Central memory CD8-positive, alpha-beta T cell (primary cell): ENCODE measurements at regions not wholly inside any gene's neighbourhood (a gene's known extent, or its start where the extent isn't known, plus 50 kb on each side); places are given as distances from the start of the nearest gene placed in this dataset.

Source experiments
- ATAC-seq: fragments of 150-1000 bp; cut with Tn5 transposase; replicated peaks from 2 replicates; pipeline ENCODE4 v1.10.0; 2022; ENCODE audit warnings: mild to moderate bottlenecking, moderate FRiP score, moderate number of reproducible peaks; ENCODE audit not compliant: poor library complexity, severe bottlenecking; ENCODE audit errors: extremely low read depth
- DNase-seq, 2 donors: peaks; one replicate each; pipeline ENCODE4 v3.0.0; 2021; ENCODE audit warnings: low spot score in 2 of 2
- H3K27ac Mint-ChIP-seq: one replicate; pipeline ENCODE4 v1.8.0; 2022; ENCODE audit warnings: low read depth, mild to moderate bottlenecking, moderate library complexity, mixed read lengths
- H3K27me3 Mint-ChIP-seq: one replicate; pipeline ENCODE4 v1.8.0; 2022; ENCODE audit warnings: mixed read lengths
- H3K36me3 Mint-ChIP-seq: one replicate; pipeline ENCODE4 v1.8.0; 2022; ENCODE audit warnings: mild to moderate bottlenecking, moderate library complexity, mixed read lengths; ENCODE audit not compliant: insufficient read depth
- H3K4me1 Mint-ChIP-seq: one replicate; pipeline ENCODE4 v1.8.0; 2022; ENCODE audit warnings: mixed read lengths
- H3K4me3 Mint-ChIP-seq: one replicate; pipeline ENCODE4 v1.8.0; 2022; ENCODE audit warnings: mild to moderate bottlenecking, moderate library complexity, mixed read lengths
- H3K9me3 Mint-ChIP-seq: one replicate; pipeline ENCODE4 v1.8.0; 2022; ENCODE audit warnings: mixed read lengths

- peaks cover 5% of the 10 kb centered on the region for H3K9me3 Mint-ChIP-seq
- DNase-seq (no peak), ATAC-seq (no peak)
- no peak overlapping the region for H3K4me3 Mint-ChIP-seq
- H3K4me1 Mint-ChIP-seq, result no peaks in the 10 kb centered on the region
- H3K27ac Mint-ChIP-seq, result no peak overlapping the region
- peaks cover 21% of the 10 kb centered on the region for H3K27me3 Mint-ChIP-seq
- H3K36me3 Mint-ChIP-seq, result no peaks in the 10 kb centered on the region
Measured at GRCh38 chr5:56335212-56335611, 102.1 kb upstream of the ANKRD55 start.

- no peaks in the 10 kb centered on the region for H3K9me3 Mint-ChIP-seq
- DNase-seq (no peak), ATAC-seq (no peak)
- peaks cover 16% of the 10 kb centered on the region for H3K27me3 Mint-ChIP-seq
- H3K36me3 Mint-ChIP-seq, result no peaks in the 10 kb centered on the region
- H3K27ac Mint-ChIP-seq, result no peak overlapping the region
- H3K4me1 Mint-ChIP-seq, result peaks cover 22% of the 10 kb centered on the region
- no peak overlapping the region for H3K4me3 Mint-ChIP-seq
Measured at GRCh38 chr5:56330806-56331205, 97.7 kb upstream of the ANKRD55 start.

GRCh38 chr5:56330167-56330566 lies 97.0 kb upstream of the ANKRD55 start:
- H3K27ac Mint-ChIP-seq, result no peak overlapping the region

GRCh38 chr5:56329652-56330051 lies 96.5 kb upstream of the ANKRD55 start:
- no peak for ATAC-seq
- H3K4me3 Mint-ChIP-seq, result no peak overlapping the region

More at GRCh38 chr5:56330167-56330566, 97.0 kb upstream of the ANKRD55 start:
- no peaks in the 10 kb centered on the region for H3K36me3 Mint-ChIP-seq
- DNase-seq (no peak), ATAC-seq (no peak)
- no peaks in the 10 kb centered on the region for H3K9me3 Mint-ChIP-seq
- H3K27me3 Mint-ChIP-seq, result peaks cover 22% of the 10 kb centered on the region
- peaks cover 22% of the 10 kb centered on the region for H3K4me1 Mint-ChIP-seq
- H3K4me3 Mint-ChIP-seq, result no peak overlapping the region

GRCh38 chr5:56328753-56329560 lies 95.8 kb upstream of the ANKRD55 start:
- Mint-ChIP-seq H3K27ac (peak overlapping the region; percentile 32), H3K4me3 (no peak overlapping the region), H3K27me3 (peaks cover 24% of the 10 kb centered on the region), H3K36me3 (no peaks in the 10 kb centered on the region), H3K9me3 (no peaks in the 10 kb centered on the region), H3K4me1 (peaks cover 22% of the 10 kb centered on the region)
- no peak for DNase-seq
- ATAC-seq, result peak; percentile 50

More at GRCh38 chr5:56329652-56330051, 96.5 kb upstream of the ANKRD55 start:
- H3K4me1 Mint-ChIP-seq, result peaks cover 22% of the 10 kb centered on the region
- no peak for DNase-seq
- peaks cover 24% of the 10 kb centered on the region for H3K27me3 Mint-ChIP-seq
- no peak overlapping the region for H3K27ac Mint-ChIP-seq
- no peaks in the 10 kb centered on the region for H3K36me3 Mint-ChIP-seq
- H3K9me3 Mint-ChIP-seq, result no peaks in the 10 kb centered on the region

- Mint-ChIP-seq H3K4me3 (no peak overlapping the region), H3K9me3 (no peaks in the 10 kb centered on the region), H3K27me3 (peaks cover 24% of the 10 kb centered on the region), H3K27ac (peak overlapping the region; percentile 32), H3K4me1 (peaks cover 22% of the 10 kb centered on the region), H3K36me3 (no peaks in the 10 kb centered on the region)
- ATAC-seq, result peak; percentile 49
- no peak for DNase-seq
Measured at GRCh38 chr5:56327809-56328208, 94.7 kb upstream of the ANKRD55 start.

GRCh38 chr5:56326770-56327169 lies 93.6 kb upstream of the ANKRD55 start:
- Mint-ChIP-seq H3K9me3 (no peaks in the 10 kb centered on the region), H3K36me3 (no peaks in the 10 kb centered on the region), H3K4me3 (no peak overlapping the region), H3K27ac (no peak overlapping the region), H3K27me3 (peaks cover 24% of the 10 kb centered on the region), H3K4me1 (peaks cover 22% of the 10 kb centered on the region)
- DNase-seq (no peak), ATAC-seq (no peak)

- ATAC-seq (no peak), DNase-seq (no peak)
- no peak overlapping the region for H3K4me3 Mint-ChIP-seq
- peaks cover 22% of the 10 kb centered on the region for H3K4me1 Mint-ChIP-seq
- no peak overlapping the region for H3K27ac Mint-ChIP-seq
- no peaks in the 10 kb centered on the region for H3K9me3 Mint-ChIP-seq
- no peaks in the 10 kb centered on the region for H3K36me3 Mint-ChIP-seq
- H3K27me3 Mint-ChIP-seq, result peaks cover 24% of the 10 kb centered on the region
Measured at GRCh38 chr5:56326116-56326515, 93.0 kb upstream of the ANKRD55 start.

GRCh38 chr5:56325039-56325438 lies 91.9 kb upstream of the ANKRD55 start:
- no peaks in the 10 kb centered on the region for H3K9me3 Mint-ChIP-seq
- no peak overlapping the region for H3K4me3 Mint-ChIP-seq
- no peak overlapping the region for H3K27ac Mint-ChIP-seq
- peaks cover 24% of the 10 kb centered on the region for H3K27me3 Mint-ChIP-seq
- no peaks in the 10 kb centered on the region for H3K36me3 Mint-ChIP-seq
- DNase-seq (no peak), ATAC-seq (no peak)
- peaks cover 22% of the 10 kb centered on the region for H3K4me1 Mint-ChIP-seq

GRCh38 chr5:56323505-56323904 lies 90.4 kb upstream of the ANKRD55 start:
- ATAC-seq, result no peak

GRCh38 chr5:56322592-56322991 lies 89.5 kb upstream of the ANKRD55 start:
- Mint-ChIP-seq H3K4me3 (no peak overlapping the region), H3K27ac (no peak overlapping the region), H3K27me3 (peaks cover 24% of the 10 kb centered on the region), H3K36me3 (no peaks in the 10 kb centered on the region), H3K9me3 (no peaks in the 10 kb centered on the region), H3K4me1 (peaks cover 2% of the 10 kb centered on the region)
- ATAC-seq (no peak), DNase-seq (no peak)

More at GRCh38 chr5:56323505-56323904, 90.4 kb upstream of the ANKRD55 start:
- Mint-ChIP-seq H3K36me3 (no peaks in the 10 kb centered on the region), H3K27me3 (peaks cover 24% of the 10 kb centered on the region), H3K9me3 (no peaks in the 10 kb centered on the region), H3K4me3 (no peak overlapping the region), H3K27ac (no peak overlapping the region), H3K4me1 (peaks cover 11% of the 10 kb centered on the region)
- no peak for DNase-seq

GRCh38 chr5:56321236-56321881 lies 88.2 kb upstream of the ANKRD55 start:
- H3K27ac Mint-ChIP-seq, result no peak overlapping the region
- H3K27me3 Mint-ChIP-seq, result peaks cover 13% of the 10 kb centered on the region
- ATAC-seq (no peak), DNase-seq (no peak)
- H3K4me3 Mint-ChIP-seq, result no peak overlapping the region
- no peaks in the 10 kb centered on the region for H3K36me3 Mint-ChIP-seq
- H3K9me3 Mint-ChIP-seq, result no peaks in the 10 kb centered on the region
- H3K4me1 Mint-ChIP-seq, result no peaks in the 10 kb centered on the region

GRCh38 chr5:56320686-56321085 lies 87.6 kb upstream of the ANKRD55 start:
- no peak for ATAC-seq
- no peak overlapping the region for H3K4me3 Mint-ChIP-seq
- no peak for DNase-seq
- peaks cover 7% of the 10 kb centered on the region for H3K27me3 Mint-ChIP-seq
- H3K4me1 Mint-ChIP-seq, result no peaks in the 10 kb centered on the region
- H3K9me3 Mint-ChIP-seq, result no peaks in the 10 kb centered on the region
- H3K27ac Mint-ChIP-seq, result no peak overlapping the region
- no peaks in the 10 kb centered on the region for H3K36me3 Mint-ChIP-seq
